IMR-90 (cell line): ENCODE measurements at regions not wholly inside any gene's neighbourhood (a gene's known extent, or its start where the extent isn't known, plus 50 kb on each side); places are given as distances from the start of the nearest gene placed in this dataset.

Source experiments
- ATAC-seq: fragments of 200-7000 bp; cut with Tn5 transposase; 2 replicates; pipeline ENCODE4 v1.9.1; 2020; ENCODE audit warnings: low read depth, mild to moderate bottlenecking, moderate library complexity
- BruUV-seq: library from RNA; stranded (reverse); fragments of 400-500 nt; replicated peaks from 2 replicates; lab custom pipeline; 2021; lab: Mats Ljungman, UMichigan
- CTCF ChIA-PET: fragments of 300-600 bp; formaldehyde crosslinking; extraction: SDS; loops from one replicate; lab custom pipeline; 2021; ENCODE audit warnings: antibody characterized with exemption; lab: Yijun Ruan, JAX
- POLR2A ChIA-PET: fragments of 300-600 bp; sonication (Branson Sonifier 250); formaldehyde crosslinking; loops from one replicate; lab custom pipeline; 2022; ENCODE audit warnings: antibody characterized with exemption; ENCODE audit not compliant: unreplicated experiment; lab: Charles Lee
- DNase-seq: peaks from one replicate; pipeline ENCODE4 v3.0.0; 2013
- H2AFZ ChIP-seq: replicated peaks from 2 replicates; pipeline ENCODE3; 2013; ENCODE audit warnings: low read length, mild to moderate bottlenecking; ENCODE audit not compliant: poor library complexity
- H2AK5ac ChIP-seq: 2 replicates; pipeline ENCODE4 v1.6.1; 2013; ENCODE audit warnings: low read depth, low read length, inconsistent platforms
- H2AK9ac ChIP-seq: replicated peaks from 2 replicates; pipeline ENCODE3; 2013; ENCODE audit warnings: mild to moderate bottlenecking, low read depth, low read length, moderate library complexity; ENCODE audit not compliant: poor library complexity
- H2BK120ac ChIP-seq: 2 replicates; pipeline ENCODE4 v1.6.1; 2013; ENCODE audit warnings: low read depth, low read length, inconsistent platforms
- H2BK15ac ChIP-seq: 3 replicates; pipeline ENCODE4 v1.6.1; 2013; ENCODE audit warnings: low read depth, low read length, inconsistent platforms
- H2BK20ac ChIP-seq: 2 replicates; pipeline ENCODE4 v1.6.1; 2013; ENCODE audit warnings: low read depth, mild to moderate bottlenecking, inconsistent platforms, low read length, moderate library complexity
- H2BK5ac ChIP-seq: 2 replicates; pipeline ENCODE4 v1.6.1; 2013; ENCODE audit warnings: mild to moderate bottlenecking, low read depth, low read length, inconsistent platforms; ENCODE audit not compliant: poor library complexity, severe bottlenecking
- H3K14ac ChIP-seq: replicated peaks from 2 replicates; pipeline ENCODE4 v1.6.1; 2013; ENCODE audit warnings: low read depth, low read length, inconsistent platforms
- H3K18ac ChIP-seq: 2 replicates; pipeline ENCODE4 v1.6.1; 2013; ENCODE audit warnings: low read depth, low read length, control low read depth
- H3K23ac ChIP-seq: 2 replicates; pipeline ENCODE4 v1.6.1; 2013; ENCODE audit warnings: low read depth, low read length, inconsistent platforms
- H3K27ac ChIP-seq: 2 replicates; pipeline ENCODE4 v1.5.1; 2013; ENCODE audit warnings: mild to moderate bottlenecking, control low read depth, low read length; ENCODE audit not compliant: insufficient read depth
- H3K27me3 ChIP-seq: 2 replicates; pipeline ENCODE4 v1.6.1; 2013; ENCODE audit warnings: low read length; ENCODE audit not compliant: control insufficient read depth, insufficient read depth
- H3K36me3 ChIP-seq: 2 replicates; pipeline ENCODE4 v1.6.1; 2013; ENCODE audit warnings: low read length, mixed read lengths; ENCODE audit not compliant: control insufficient read depth, insufficient read depth
- H3K4ac ChIP-seq: 2 replicates; pipeline ENCODE4 v1.6.1; 2013; ENCODE audit warnings: low read depth, low read length, inconsistent platforms
- H3K4me1 ChIP-seq: 2 replicates; pipeline ENCODE4 v1.6.1; 2013; ENCODE audit warnings: low read length, mixed read lengths; ENCODE audit not compliant: control insufficient read depth, insufficient read depth
- H3K4me2 ChIP-seq: 2 replicates; pipeline ENCODE4 v1.6.1; 2013; ENCODE audit warnings: low read depth, mild to moderate bottlenecking, control low read depth, low read length, moderate library complexity
- H3K4me3 ChIP-seq: 2 replicates; pipeline ENCODE4 v1.5.1; 2013; ENCODE audit warnings: low read depth, mild to moderate bottlenecking, control low read depth, low read length, moderate library complexity; ENCODE audit not compliant: insufficient read depth
- H3K56ac ChIP-seq: 2 replicates; pipeline ENCODE4 v1.6.1; 2013; ENCODE audit warnings: low read length, inconsistent platforms; ENCODE audit not compliant: insufficient read depth; ENCODE audit errors: extremely low read depth
- H3K79me1 ChIP-seq, 2 experiments: 2 replicates each; pipeline ENCODE4 v1.6.1; 2013; ENCODE audit warnings: low read length in 2 of 2, inconsistent platforms in 1 of 2, low read depth in 1 of 2
- H3K9ac ChIP-seq: 2 replicates; pipeline ENCODE4 v1.6.1; 2013; ENCODE audit warnings: low read depth, low read length, control low read depth
- H3K9me1 ChIP-seq: 2 replicates; pipeline ENCODE4 v1.6.1; 2013; ENCODE audit warnings: low read length, inconsistent platforms; ENCODE audit not compliant: insufficient read depth
- H3K9me3 ChIP-seq: 2 replicates; pipeline ENCODE4 v1.6.1; 2013; ENCODE audit warnings: low read length; ENCODE audit not compliant: control insufficient read depth, insufficient read depth
- H4K20me1 ChIP-seq: 2 replicates; pipeline ENCODE4 v1.6.1; 2013; ENCODE audit warnings: low read length, inconsistent platforms; ENCODE audit not compliant: insufficient read depth
- H4K5ac ChIP-seq: 2 replicates; pipeline ENCODE4 v1.6.1; 2013; ENCODE audit warnings: mild to moderate bottlenecking, low read depth, low read length, control low read depth
- H4K8ac ChIP-seq, 2 experiments: 2 replicates each; pipeline ENCODE4 v1.6.1; 2013; ENCODE audit warnings: low read depth in 2 of 2, low read length in 2 of 2, control low read depth in 1 of 2, inconsistent platforms in 1 of 2
- H4K91ac ChIP-seq: 2 replicates; pipeline ENCODE4 v1.6.1; 2013; ENCODE audit warnings: low read depth, low read length, inconsistent platforms; ENCODE audit not compliant: insufficient read depth
- BHLHE40 ChIP-seq: fragments of 150-350 bp; IDR thresholded peaks from 2 replicates; pipeline ENCODE4 v1.6.1; 2016; ENCODE audit warnings: mild to moderate bottlenecking, low read depth, low read length
- CHD1 ChIP-seq: IDR thresholded peaks from 2 replicates; pipeline ENCODE4 v1.6.1; 2012; ENCODE audit warnings: low read depth, low read length, improper control_type of control experiment
- FOS ChIP-seq: fragments of 150-350 bp; IDR thresholded peaks from 2 replicates; pipeline ENCODE4 v1.6.1; 2016; ENCODE audit warnings: low read depth, low read length
- MAFK ChIP-seq: IDR thresholded peaks from 2 replicates; pipeline ENCODE4 v1.6.1; 2012; ENCODE audit warnings: low read depth, low read length, improper control_type of control experiment
- MAZ ChIP-seq: IDR thresholded peaks from 2 replicates; pipeline ENCODE4 v1.6.1; 2012; ENCODE audit warnings: low read depth, mild to moderate bottlenecking, low read length, improper control_type of control experiment, moderate library complexity, borderline replicate concordance
- MXI1 ChIP-seq: IDR thresholded peaks from 2 replicates; pipeline ENCODE4 v1.6.1; 2012; ENCODE audit warnings: low read depth, mild to moderate bottlenecking, low read length, moderate library complexity, borderline replicate concordance
- RAD21 ChIP-seq: IDR thresholded peaks from 2 replicates; pipeline ENCODE4 v1.6.1; 2012; ENCODE audit warnings: low read length, improper control_type of control experiment
- RCOR1 ChIP-seq: IDR thresholded peaks from 2 replicates; pipeline ENCODE4 v1.6.1; 2012; ENCODE audit warnings: mild to moderate bottlenecking, low read length, improper control_type of control experiment; ENCODE audit not compliant: insufficient replicate concordance
- RFX5 ChIP-seq: IDR thresholded peaks from 2 replicates; pipeline ENCODE4 v1.8.0; 2012; ENCODE audit warnings: low read depth, mild to moderate bottlenecking, low read length, moderate library complexity
- WGBS, 2 experiments: methylation state at CpG; one replicate each; pipeline versions ENCODE4 v1.1.5 to v1.1.7; 2013; ENCODE audit warnings: missing lambda C conversion rate in 2 of 2; ENCODE audit not compliant: insufficient read length in 1 of 2; ENCODE audit errors: extremely low coverage in 2 of 2; 5-methylcytosine and 5-hydroxymethylcytosine counted together
- dilution Hi-C: fragments of 300-500 bp; cut with HindIII; formaldehyde crosslinking; loops from one replicate; pipeline ENCODE4 v1.14.3; 2018; ENCODE audit warnings: low sequenced_read_pairs; ENCODE audit not compliant: unreplicated experiment
- in situ Hi-C: fragments of 300-500 bp; cut with MboI; formaldehyde crosslinking; loops from 3 replicates; pipeline ENCODE4 v1.14.3; 2019; ENCODE audit warnings: low sequenced_read_pairs, inconsistent platforms, mixed read lengths
- intact Hi-C: fragments of 100-400 bp; cut with micrococcal nuclease; formaldehyde crosslinking; loops from 2 replicates; pipeline ENCODE4 v1.10.0; 2022
- TF ChIP-seq, protein P1 (sequence below): conservative IDR thresholded peaks from 2 replicates; pipeline ENCODE4 v1.5.1; 2012; ENCODE audit warnings: mild to moderate bottlenecking, low read depth, low read length, improper control_type of control experiment

DNA sequence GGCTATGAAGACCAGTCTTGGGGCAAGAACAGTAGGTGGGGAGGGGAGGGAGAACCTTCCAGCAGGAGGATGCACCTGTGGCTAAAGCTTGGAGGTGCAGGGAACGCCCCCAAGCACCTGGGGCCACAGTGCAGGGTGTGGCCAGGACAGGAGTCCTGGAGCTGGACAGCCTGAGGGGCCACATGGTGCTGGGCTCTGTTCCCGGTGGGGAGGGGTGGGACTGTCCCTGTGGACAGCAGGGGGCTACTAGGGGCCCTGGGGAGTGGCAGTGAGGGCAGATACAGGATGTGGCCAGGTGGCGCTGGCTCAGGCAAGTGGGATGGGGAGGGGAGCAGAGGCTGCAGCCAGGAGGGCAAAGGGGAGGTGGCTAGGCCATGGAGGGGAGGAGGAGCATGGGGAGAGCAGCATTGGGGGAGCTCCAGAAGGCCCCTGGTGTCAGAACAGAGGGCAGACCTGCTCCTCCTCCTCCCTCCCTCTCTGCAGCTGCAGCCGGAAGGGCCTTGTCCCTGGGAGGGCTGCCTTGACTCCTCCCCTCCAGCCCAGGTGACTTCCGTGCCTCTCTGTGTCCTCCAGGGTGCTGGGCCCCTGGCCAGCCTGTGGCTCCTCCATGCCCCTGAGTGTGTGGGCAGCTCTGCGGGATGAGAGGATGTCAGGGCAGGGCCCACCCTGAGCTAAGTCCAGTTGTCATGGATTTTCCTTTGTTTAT, 68.4 kb upstream of the DLK1 start:
- DNase-seq (no peak), ATAC-seq (no peak)
- no TSS peak for BruUV-seq
- 60% methylated on average over 2 of the region's 6 CpGs; no CpG with 5 or more reads in 1 of the 2 experiments for WGBS, 2 experiments
- intact Hi-C loops = no loop called here
- H3K18ac ChIP-seq = no peak overlapping the region
- H4K8ac ChIP-seq = no peak overlapping the region
- H3K14ac ChIP-seq = no peak overlapping the region
- H4K20me1 ChIP-seq = peaks cover 4% of the 10 kb centered on the region; the same call in 1 of the 2 replicates
- H3K56ac ChIP-seq = no peak overlapping the region
- H2BK5ac ChIP-seq = no peak overlapping the region
- H2BK15ac ChIP-seq = no peak overlapping the region
- H3K4me1 ChIP-seq = peaks cover 4% of the 10 kb centered on the region; the same call in 1 of the 2 replicates
- dilution Hi-C loops = no loop called here
- no peak overlapping the region for H2AK9ac ChIP-seq
- no peaks in the 10 kb centered on the region for H3K9me1 ChIP-seq
- no peak overlapping the region for H2BK120ac ChIP-seq
- no peak overlapping the region for H2BK20ac ChIP-seq
- in situ Hi-C loops = no loop called here
- no peak overlapping the region for H3K4ac ChIP-seq
- no peaks in the 10 kb centered on the region for H3K36me3 ChIP-seq
- no peak overlapping the region for H4K5ac ChIP-seq
- CTCF ChIA-PET = no interaction called here
- H2AFZ ChIP-seq = no peak overlapping the region
- no peak overlapping the region for H3K27ac ChIP-seq
- H3K23ac ChIP-seq = no peak overlapping the region
- no peaks in the 10 kb centered on the region for H3K9me3 ChIP-seq
- peaks cover 20% of the 10 kb centered on the region; the same call in 1 of the 2 replicates for H3K27me3 ChIP-seq
- no peaks in the 10 kb centered on the region for H3K79me1 ChIP-seq
- TF ChIP-seq MAFK (no peak), MAZ (no peak), BHLHE40 (no peak), RFX5 (no peak), RCOR1 (no peak), CHD1 (no peak), MXI1 (no peak), RAD21 (no peak), FOS (no peak)
- TF ChIP-seq, protein P1, sequence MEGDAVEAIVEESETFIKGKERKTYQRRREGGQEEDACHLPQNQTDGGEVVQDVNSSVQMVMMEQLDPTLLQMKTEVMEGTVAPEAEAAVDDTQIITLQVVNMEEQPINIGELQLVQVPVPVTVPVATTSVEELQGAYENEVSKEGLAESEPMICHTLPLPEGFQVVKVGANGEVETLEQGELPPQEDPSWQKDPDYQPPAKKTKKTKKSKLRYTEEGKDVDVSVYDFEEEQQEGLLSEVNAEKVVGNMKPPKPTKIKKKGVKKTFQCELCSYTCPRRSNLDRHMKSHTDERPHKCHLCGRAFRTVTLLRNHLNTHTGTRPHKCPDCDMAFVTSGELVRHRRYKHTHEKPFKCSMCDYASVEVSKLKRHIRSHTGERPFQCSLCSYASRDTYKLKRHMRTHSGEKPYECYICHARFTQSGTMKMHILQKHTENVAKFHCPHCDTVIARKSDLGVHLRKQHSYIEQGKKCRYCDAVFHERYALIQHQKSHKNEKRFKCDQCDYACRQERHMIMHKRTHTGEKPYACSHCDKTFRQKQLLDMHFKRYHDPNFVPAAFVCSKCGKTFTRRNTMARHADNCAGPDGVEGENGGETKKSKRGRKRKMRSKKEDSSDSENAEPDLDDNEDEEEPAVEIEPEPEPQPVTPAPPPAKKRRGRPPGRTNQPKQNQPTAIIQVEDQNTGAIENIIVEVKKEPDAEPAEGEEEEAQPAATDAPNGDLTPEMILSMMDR = no peak
- no peak overlapping the region for H3K4me2 ChIP-seq
- H2AK5ac ChIP-seq = no peak overlapping the region
- no peak overlapping the region for H4K91ac ChIP-seq
- POLR2A ChIA-PET = no interaction called here
- no peak overlapping the region for H3K4me3 ChIP-seq
- H3K9ac ChIP-seq = no peak overlapping the region
